ENCODE measurements at regions not wholly inside any gene's neighbourhood (a gene's known extent, or its start where the extent isn't known, plus 50 kb on each side); places are given as distances from the start of the nearest gene placed in this dataset.
A peak's percentile ranks its signal among the peaks of the same experiment; 100 is the strongest.

DNA sequence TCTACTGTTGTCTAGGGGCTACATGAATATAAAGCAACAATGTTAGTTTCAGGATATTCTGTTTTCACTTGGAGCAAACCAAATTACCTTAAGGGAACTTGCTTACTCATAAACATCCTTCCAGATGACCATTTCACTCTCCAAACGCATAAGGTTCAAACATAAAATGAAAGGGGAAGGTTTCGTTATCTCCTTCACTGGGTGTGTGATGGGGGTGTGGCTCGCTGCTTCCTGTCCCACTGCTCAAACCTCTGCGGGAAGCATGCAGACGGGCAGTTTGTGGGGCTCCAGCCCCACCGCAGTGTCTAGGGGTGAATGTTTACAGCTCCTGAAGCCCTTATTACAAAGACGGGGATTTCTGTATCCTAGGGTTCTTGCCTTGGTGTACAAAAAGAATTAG lies 1310.9 kb upstream of the TMEFF2 start:
- Histone ChIP-seq H3K27ac (no peak overlapping the region), H3K27me3 (no peaks in the 10 kb centered on the region), H4K20me1 (ENCODE audit: insufficient read depth, poor library complexity, severe bottlenecking) (no peaks in the 10 kb centered on the region), H3K9me2 (replicated peaks; ENCODE audit: insufficient read depth) (no peaks in the 10 kb centered on the region), H3K36me3 (replicated peaks; ENCODE audit: insufficient read depth, low read depth) (no peaks in the 10 kb centered on the region), H3K9me3 (ENCODE audit: low read depth) (no peaks in the 10 kb centered on the region), H3K4me1 (ENCODE audit: insufficient read depth) (peaks cover 6% of the 10 kb centered on the region), H3K4me2 (no peak overlapping the region), H2AFZ (no peak overlapping the region), H3K79me2 (peaks cover 68% of the 10 kb centered on the region), H3K4me3 (no peak overlapping the region)
- no peak for DNase-seq (ENCODE audit: low spot score)
- 77% methylated on average over 7 of the region's 7 CpGs for WGBS (ENCODE audit: low lambda C conversion rate, missing lambda C conversion rate)
- TF ChIP-seq EZH2phosphoT487 (IDR thresholded peaks at IDR 0.05; ENCODE audit: low read depth, severe bottlenecking, unreplicated experiment), result no peak
- TF ChIP-seq EZH2 (IDR thresholded peaks at IDR 0.05; ENCODE audit: borderline replicate concordance), result no peak
- TF ChIP-seq, protein P1, sequence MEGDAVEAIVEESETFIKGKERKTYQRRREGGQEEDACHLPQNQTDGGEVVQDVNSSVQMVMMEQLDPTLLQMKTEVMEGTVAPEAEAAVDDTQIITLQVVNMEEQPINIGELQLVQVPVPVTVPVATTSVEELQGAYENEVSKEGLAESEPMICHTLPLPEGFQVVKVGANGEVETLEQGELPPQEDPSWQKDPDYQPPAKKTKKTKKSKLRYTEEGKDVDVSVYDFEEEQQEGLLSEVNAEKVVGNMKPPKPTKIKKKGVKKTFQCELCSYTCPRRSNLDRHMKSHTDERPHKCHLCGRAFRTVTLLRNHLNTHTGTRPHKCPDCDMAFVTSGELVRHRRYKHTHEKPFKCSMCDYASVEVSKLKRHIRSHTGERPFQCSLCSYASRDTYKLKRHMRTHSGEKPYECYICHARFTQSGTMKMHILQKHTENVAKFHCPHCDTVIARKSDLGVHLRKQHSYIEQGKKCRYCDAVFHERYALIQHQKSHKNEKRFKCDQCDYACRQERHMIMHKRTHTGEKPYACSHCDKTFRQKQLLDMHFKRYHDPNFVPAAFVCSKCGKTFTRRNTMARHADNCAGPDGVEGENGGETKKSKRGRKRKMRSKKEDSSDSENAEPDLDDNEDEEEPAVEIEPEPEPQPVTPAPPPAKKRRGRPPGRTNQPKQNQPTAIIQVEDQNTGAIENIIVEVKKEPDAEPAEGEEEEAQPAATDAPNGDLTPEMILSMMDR (IDR thresholded peaks at IDR 0.05; ENCODE audit: poor library complexity), result no peak

DNA sequence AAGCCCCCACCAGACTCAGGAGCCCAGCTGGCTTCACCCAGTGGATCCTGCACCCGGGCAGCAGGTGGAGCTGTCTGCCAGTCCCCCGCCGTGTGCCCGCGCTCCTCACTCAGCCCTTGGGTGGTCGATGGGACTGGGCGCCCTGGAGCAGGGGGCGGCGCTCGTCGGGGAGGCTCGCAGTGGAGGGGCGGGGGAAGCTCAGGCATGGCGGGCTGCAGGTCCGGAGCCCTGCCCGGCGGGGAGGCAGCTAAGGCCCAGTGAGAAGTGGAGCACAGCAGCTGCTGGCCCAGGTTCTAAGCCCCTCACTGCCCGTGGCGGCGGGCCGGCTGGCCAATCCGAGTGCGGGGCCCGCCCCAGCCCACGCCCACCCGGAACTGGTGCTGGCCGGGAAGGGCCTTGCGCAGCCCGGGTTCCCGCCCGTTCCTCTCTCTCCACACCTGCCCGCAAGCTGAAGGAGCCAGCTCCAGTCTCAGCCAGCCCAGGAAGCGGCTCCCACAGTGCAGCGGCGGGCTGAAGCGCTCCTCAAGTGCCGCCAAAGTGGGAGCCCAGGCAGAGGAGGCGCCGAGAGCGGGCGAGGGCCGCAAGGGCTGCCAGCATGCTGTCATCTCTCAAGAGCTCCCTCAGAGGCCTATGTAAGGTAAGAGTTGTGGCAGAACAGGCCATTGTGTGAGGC lies 1307.8 kb upstream of the TMEFF2 start:
- DNase-seq (ENCODE audit: low spot score), result peak; percentile 90
- Histone ChIP-seq H3K4me1 (ENCODE audit: insufficient read depth) (peaks cover 6% of the 10 kb centered on the region), H4K20me1 (ENCODE audit: insufficient read depth, poor library complexity, severe bottlenecking) (no peaks in the 10 kb centered on the region), H3K9me3 (ENCODE audit: low read depth) (no peaks in the 10 kb centered on the region), H3K4me3 (peak overlapping the region; percentile 25), H3K27me3 (no peaks in the 10 kb centered on the region), H3K9me2 (replicated peaks; ENCODE audit: insufficient read depth) (no peaks in the 10 kb centered on the region), H3K27ac (peak overlapping the region; percentile 90), H3K79me2 (peaks cover 40% of the 10 kb centered on the region), H2AFZ (peak overlapping the region; percentile 78), H3K36me3 (replicated peaks; ENCODE audit: insufficient read depth, low read depth) (no peaks in the 10 kb centered on the region), H3K4me2 (peak overlapping the region; percentile 81)
- TF ChIP-seq, protein P1 (IDR thresholded peaks at IDR 0.05; ENCODE audit: poor library complexity), result peak; percentile 53
- no peak for TF ChIP-seq EZH2phosphoT487 (IDR thresholded peaks at IDR 0.05; ENCODE audit: low read depth, severe bottlenecking, unreplicated experiment)
- 28% methylated on average over 27 of the region's 42 CpGs for WGBS (ENCODE audit: low lambda C conversion rate, missing lambda C conversion rate)

DNA sequence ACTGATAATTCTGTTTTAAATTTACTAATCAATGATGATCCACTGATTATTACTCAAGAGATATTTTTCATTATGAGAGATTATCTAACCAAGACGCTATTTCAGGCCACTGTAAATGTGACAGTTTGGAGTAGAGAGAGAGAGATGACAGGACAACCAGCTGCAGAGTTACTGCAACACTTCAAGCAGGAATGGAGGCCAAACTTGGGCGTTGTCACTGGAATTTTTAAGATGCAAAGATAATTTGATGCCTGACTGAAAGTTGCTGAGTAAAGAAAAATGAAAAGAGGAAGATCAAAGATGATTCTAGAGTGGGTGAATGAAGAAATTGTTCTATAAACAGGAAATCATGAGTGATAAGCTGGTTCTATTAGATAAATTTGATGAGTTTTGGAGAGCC lies 1302.1 kb upstream of the TMEFF2 start:
- Histone ChIP-seq H3K4me3 (no peak overlapping the region), H4K20me1 (ENCODE audit: insufficient read depth, poor library complexity, severe bottlenecking) (no peaks in the 10 kb centered on the region), H3K27me3 (no peaks in the 10 kb centered on the region), H3K36me3 (replicated peaks; ENCODE audit: insufficient read depth, low read depth) (no peaks in the 10 kb centered on the region), H3K27ac (no peak overlapping the region), H3K4me1 (ENCODE audit: insufficient read depth) (no peaks in the 10 kb centered on the region), H3K4me2 (no peak overlapping the region), H3K9me3 (ENCODE audit: low read depth) (no peaks in the 10 kb centered on the region), H2AFZ (no peak overlapping the region), H3K9me2 (replicated peaks; ENCODE audit: insufficient read depth) (no peaks in the 10 kb centered on the region), H3K79me2 (no peaks in the 10 kb centered on the region)
- TF ChIP-seq, protein P1 (IDR thresholded peaks at IDR 0.05; ENCODE audit: poor library complexity), result no peak
- no peak for TF ChIP-seq EZH2 (IDR thresholded peaks at IDR 0.05; ENCODE audit: borderline replicate concordance)
- no peak for DNase-seq (ENCODE audit: low spot score)
- WGBS (ENCODE audit: low lambda C conversion rate, missing lambda C conversion rate), result 80% methylated on average over 2 of the region's 2 CpGs

Measured in hepatocyte (in vitro differentiated cells).